Activated T-cell treated with anti-CD3 and anti-CD28 coated beads for 1 hour (primary cell): ENCODE measurements at regions not wholly inside any gene's neighbourhood (a gene's known extent, or its start where the extent isn't known, plus 50 kb on each side); places are given as distances from the start of the nearest gene placed in this dataset.
"Not testable (repeated sequence)": the region's sequence is repeated elsewhere in the genome, so short reads cannot be mapped to it uniquely, and the experiment has no call there.

Experiments
- DNase-seq: peaks from one replicate; pipeline ENCODE4 v3.0.0-alpha.2; 2020; ENCODE audit warnings: low read depth

DNA sequence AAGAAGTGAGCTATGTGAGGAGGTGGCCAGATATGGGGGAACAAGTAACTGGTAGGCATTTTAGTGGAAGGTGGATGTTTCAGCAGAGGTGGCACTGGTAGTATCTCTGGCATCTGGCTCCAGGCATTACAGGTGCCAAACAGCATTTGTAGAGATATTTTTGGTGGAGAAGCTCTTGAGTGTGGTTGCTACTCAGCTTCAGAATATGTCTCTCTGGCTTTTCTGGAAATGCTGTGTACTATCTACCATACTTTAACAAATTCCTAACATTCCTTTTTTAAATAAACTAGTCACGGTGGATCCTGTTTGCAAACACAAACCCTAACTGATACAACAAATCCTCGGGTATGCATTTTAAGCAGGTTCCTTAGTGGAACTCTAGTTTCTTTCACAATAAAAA is 128.0 kb downstream of the BARX2 start:
- no peak for DNase-seq

DNA sequence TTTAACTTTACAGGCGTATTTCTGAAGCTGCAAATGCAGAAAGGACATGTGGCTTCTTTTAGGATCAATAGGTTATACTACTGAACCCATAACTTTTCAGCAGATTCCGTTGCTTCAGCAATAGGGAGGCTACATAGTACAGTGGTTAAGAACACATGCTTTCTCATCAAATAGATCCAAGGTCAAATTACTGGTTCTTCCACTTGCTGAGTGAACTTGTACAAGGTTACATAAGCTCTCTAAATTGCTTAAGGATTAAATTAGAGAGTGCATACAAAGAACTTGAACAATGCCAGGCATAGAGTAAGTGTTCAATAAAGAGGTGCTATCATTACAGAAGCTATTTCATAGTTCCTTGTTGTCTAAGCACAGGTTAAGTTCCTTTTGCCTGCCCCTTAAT is 129.6 kb downstream of the BARX2 start:
- no peak for DNase-seq

DNA sequence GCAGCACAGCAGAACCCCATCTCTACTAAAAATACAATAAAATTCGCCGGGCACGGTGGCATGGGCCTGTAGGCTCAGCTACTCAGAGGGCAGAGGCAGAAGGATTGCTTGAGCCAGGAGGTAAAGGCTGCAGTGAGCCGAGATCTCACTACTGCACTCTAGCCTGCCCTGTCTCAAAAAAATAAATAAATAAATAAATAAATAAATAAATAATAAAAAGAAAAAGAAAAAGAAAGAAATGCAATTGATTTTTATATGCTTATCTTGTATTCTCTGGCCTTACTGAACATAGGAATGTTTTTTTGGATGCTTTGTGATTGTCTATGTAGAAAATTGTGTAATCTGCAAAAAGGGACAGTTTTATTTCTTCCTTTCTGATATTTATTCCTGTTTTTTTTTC is 132.5 kb downstream of the BARX2 start:
- no peak for DNase-seq

DNA sequence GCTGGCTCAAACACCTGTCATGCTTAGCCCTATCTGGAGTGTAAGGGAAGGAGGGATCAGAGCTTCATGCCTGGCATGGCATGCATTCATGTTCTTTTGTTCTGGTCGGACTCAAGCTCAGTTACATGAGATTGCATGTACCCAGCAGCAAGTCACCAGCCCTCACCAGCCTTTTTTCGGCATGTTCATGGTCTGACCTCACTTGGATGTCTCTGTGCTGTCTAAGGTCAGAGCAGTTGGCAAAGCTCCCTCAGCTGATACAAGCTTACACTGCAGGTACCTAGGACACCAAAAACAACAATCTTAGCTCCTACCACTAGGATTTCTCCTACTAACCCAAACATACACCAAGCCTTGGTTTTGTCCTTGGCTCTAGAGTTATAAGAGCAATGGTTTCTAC is 152.6 kb downstream of the BARX2 start:
- no peak for DNase-seq

DNA sequence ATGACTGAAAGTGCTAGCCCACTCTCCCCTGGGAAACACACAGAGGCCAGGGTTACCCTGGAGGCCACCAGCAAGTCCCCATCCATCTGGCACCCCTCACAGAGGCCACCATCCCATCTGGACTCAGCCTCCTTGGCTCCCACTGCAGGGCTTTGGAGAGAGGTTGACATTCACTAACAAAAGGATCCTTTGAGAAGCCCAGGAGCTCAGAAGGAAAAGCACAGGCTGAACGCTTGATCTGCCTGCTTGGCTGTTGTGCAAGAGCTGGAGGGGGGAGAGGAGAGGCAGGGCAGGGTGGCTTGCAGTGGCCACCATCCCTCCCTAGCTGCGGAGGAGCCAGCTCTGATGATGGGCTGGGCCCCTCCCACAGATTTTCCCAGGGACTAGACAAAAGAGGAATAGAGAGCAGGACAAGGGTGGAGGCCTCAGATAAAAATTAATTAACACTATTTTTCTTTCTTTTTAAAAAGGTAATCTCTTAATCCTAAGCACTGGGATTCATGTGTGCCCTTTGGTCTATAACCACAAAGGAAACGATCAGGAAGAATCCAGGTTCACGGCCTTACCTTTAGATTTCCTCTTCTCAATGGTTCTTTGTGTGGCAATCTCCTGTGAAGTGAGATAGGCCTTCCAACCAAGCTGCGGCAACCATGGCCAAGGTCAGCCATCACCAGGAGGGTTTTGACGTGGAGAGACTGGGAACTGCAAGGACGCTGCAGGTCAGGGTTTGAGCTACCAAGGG is 154.7 kb downstream of the BARX2 start:
- no peak for DNase-seq

DNA sequence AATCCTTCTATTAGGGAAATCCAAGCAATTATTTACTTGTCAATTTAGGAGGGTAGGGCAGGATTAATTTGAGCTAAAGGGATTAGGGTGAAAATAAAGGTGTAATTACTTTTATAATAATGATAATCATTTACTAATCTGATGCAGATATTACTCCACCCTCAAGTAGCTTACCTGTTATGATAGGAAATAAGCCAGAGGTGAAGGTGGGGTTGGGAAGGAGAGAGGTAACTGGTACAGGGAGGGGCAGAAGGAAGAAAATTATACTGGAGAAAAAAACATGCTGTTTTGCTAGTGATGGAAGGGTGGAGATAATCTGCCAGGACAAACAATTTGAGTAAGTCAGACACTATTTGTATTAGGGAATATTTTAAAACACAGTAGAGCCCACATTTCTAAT is 157.7 kb downstream of the BARX2 start:
- DNase-seq, result no peak

DNA sequence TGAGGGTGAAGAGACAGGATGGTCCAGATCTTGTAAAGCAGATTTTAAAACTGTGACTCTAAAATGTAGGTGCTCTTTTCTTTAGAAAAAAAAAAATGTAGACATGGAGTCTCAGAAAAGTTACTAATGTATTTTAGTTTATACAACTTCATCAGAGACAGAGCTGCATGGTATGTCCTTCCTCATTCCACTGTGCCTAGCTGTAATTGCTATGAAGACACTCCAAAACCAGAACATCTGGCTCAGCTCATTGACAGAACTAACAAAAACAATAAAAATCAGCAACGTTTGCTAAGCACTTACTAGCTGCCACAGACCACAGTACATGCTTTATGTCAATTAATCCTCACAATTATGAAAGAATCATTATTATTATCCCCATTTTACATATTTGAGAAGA is 160.7 kb downstream of the BARX2 start:
- DNase-seq, result no peak

DNA sequence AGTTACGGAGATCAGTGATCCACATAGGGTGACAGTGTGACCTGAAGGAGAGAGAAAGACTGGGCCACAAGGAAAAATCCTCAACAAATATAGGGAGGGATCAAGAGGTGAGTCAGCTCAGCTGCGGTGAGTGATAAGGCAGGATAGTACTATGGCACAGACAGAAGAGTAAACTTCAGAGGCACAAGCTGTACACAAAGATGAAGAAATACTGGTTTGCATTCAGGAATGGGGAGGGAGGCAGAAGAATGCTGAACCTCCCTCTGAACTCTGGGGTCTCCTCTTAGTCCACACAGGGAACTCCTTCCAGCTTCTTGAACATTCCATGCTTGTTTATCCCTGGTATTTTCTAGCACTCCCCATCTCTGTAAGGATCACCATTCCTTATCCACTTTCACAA is 162.7 kb downstream of the BARX2 start:
- no peak for DNase-seq

DNA sequence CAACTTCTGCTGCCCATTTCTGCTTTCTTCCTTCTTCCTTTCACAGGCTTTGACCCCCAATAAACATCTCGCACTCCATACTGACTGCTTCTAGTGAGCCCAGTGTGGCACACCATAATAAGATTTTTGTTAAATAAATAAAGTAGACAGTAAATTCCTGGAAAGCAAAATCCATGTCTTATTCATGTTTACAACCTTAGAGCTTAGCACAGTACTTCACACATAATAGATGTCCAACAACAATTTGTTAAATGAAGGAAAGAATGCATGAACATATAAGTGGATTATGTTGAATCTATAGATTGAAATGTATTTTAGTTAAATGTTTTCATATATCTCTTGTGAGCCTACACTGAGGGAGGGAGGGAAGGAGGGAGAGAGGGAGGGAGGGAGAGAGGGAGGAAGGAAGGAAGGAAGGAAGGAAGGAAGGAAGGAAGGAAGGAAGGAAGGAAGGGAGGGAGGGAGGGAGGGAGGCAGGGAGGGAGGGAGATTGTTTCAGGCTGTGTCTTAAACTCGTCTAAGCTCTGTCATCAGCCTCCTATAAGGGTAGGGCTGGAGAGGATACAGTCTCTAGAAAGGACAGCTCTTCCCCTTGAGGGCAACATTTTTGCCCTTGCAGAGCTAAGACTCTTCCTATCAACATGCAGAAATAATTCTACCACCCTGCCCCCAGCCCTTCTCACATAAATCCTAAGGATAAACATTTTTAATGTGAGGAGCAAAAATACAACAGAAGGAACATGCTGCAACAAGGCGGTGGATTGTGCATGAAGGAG is 168.1 kb downstream of the BARX2 start:
- no peak for DNase-seq

DNA sequence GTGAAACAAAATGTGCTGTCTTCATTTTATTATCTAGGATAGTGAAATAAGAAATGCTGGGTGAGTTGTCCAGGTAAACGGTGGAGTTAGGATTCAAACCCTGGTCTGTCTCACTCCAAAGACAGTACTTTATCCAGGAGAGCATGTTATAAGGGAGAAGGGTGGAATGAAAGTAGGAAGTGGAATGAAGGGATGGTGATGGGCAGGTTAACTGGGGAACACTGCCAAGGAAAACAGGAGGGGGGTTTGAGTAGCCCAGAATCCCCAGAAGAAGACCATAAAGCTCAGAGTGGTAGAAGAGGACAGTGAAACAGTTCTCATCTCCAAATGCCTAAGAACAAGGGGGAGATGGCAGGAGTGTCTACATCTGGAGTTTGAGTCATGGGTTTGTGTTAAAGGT is 169.0 kb downstream of the BARX2 start:
- DNase-seq, result no peak

DNA sequence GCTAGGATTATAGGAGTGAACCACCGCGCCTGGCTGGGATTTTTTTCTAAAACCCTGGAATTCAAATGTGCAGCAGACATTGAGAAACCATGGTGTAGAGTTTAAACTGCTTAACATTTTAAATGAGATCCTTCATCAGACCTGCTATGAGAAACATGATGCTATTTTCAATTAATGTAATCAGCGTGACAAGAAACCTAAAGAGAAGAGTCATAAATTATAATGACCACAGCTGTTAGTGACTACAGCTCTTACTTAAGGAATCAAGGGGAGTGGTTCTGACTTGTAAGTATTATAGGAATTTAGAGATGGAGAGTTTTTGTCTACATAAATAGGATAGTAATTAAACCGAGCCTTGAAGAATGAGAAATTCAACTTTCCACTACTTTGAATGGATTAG is 170.6 kb downstream of the BARX2 start:
- no peak for DNase-seq

DNA sequence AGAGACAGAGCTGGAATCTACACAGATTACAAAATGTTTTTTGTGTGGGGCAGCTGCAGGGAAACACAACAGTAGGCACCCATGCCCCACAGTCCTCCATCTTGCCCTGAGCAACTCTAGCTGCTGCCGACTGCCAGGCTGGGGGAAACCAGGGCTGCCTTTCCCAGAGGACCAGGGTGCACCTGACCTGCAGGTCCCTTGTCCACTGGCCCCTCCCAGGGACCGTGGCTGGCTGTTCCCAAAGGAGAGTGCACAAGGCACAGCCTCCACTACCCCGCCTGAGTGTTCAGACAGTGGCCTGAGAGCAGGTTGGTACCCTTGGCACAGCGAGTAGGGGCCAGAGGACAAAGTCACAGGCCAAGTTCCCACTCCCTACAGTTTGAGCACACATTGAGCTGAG is 181.8 kb downstream of the BARX2 start:
- no peak for DNase-seq

DNA sequence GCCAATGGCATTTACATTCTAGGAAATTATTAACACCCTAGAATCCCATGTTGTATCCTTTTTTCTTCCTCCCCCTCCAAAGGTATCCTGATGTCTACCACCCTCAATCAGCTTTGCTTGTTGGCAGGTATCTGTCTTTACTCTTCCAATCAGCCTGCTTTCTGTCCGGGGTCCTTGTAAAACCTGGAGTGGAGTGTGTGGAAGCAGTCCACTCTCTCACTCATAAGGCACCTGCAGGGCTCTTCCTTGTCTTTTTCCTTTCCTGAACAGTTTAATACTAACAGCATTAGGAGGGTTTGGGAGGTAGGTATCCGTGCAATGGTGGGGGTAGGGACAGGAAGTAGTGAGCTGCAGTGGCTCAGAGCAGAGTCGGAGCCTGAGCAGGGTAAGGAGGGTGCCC is 193.4 kb downstream of the BARX2 start:
- DNase-seq, result no peak

DNA sequence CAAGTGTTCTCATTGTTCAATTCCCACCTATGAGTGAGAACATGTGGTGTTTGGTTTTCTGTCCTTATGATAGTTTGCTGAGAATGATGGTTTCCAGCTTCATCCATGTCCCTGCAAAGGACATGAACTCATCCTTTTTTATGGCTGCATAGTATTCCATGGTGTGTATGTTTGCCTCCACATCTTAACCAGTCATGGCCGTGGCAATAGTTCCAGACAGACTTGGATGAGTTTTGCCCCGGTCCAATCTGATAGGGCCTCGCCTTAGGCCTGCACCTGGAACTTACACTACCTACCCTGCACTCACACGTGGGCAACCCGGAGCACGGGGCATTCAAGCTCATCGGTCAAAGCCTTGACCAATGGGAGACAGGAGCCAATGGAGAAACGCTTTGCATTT is 197.0 kb downstream of the BARX2 start:
- DNase-seq, result not testable (repeated sequence)

DNA sequence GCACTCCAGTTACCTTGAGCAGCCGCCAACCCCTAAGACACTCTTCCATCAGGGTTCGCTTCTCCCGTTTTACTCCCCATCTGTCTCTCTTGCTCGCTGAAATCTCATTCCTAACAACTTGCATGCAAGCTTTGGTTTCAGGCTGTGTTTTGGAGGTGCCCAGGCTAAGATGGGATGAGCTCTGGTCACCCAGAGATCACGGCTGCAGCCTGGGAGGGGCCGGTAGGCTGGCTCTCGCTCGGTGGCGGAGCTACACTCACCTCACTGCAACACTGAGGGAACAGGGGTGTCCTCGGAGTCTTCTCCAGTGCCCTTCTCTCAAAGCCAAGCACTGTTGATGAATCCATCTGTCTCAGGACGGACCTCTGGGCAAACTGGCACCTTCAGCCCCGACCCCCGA is 197.5 kb downstream of the BARX2 start:
- no peak for DNase-seq

DNA sequence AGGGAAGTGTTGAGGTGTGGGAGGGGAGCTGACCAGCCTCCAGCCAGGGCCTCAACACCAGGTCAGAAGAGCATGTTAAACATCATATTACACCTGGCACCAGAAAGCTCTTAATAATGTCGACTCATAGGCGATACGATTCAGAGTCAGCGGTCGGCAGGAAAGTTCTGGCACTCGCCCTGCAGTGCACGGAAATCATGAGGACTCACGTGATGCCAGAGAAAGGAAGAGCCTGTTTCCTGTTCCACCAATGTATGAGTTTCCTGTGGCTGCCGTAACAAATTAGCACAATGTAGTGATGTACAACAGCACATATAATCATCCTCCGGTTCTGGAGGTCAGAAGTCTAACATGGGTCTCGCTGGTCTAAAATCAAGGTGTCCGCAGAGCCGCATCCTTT is 198.8 kb downstream of the BARX2 start:
- no peak for DNase-seq

DNA sequence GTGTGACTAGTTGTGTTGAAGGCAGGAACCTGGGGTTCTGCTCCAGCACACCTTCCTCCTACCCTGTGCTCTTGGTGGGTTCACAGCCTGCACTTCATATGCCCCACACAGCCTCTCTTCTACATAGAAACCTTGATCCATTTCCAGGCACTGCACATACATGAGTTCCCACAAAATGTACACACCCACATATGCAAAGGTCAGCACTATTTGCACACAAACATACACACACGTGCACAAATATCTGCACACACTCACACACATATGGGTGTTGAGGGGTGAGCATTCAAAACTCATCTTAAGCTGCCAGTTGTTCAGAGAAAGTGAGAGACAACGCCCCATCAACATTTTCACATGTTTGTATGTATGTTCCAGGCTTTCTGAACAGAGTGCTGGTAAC is 201.0 kb downstream of the BARX2 start:
- DNase-seq, result no peak

DNA sequence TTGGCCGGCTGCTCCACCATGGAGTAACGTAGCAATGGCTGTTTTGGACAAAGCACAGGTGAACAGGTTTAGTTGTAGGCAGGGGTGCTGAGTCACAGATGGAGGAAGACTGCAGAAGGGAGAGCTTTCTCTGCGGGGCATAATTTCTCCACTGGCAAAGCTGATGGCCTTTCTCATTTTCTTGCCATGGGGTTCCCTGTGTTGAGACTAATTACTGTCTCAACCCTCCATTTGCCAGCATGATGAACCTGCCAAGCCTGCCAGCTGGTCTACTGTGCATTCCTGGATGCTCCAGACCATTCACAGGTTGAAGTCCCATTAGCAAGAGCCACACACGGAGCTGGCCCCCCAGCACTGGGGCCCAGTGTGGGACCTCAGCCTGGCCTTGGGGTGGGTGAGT is 202.4 kb downstream of the BARX2 start:
- DNase-seq, result no peak

DNA sequence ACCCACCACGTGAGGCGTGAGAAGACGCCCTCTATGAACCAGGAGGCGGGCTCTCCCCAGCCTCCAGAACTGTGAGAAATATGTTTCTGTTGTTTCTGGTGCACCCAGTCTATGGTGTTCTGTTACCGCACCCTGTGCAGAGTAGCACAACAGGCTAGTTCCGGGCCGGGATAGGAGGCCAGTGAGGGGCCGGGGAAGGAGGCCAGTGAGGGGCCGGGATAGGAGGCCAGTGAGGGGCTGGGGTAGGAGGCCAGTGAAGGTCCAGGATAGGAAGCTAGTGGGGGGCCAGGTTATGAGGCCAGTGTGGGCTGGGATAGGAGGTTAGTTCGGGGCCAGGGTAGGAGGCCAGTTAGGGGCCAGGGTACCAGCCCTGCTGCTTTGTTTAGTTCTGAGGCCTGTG is 204.6 kb downstream of the BARX2 start:
- no peak for DNase-seq

DNA sequence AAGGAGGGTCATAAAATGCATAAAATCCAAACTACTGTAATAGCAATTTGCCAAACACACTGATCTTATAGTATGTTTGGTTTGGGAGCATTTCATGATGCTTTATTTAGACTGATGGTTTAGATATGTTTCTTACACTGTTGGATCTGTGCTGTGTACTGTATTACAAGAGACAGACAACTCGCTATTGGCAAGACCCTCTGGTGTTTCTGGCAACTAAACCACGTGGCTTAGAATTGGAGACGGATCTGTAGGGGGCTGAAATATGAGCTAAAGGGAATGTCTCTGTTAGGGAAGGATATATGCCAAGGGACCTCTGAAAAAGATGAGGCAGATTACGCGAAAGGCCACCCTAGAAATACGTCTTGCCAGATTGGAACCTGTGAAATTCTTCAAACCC is 208.7 kb downstream of the BARX2 start:
- DNase-seq, result no peak

DNA sequence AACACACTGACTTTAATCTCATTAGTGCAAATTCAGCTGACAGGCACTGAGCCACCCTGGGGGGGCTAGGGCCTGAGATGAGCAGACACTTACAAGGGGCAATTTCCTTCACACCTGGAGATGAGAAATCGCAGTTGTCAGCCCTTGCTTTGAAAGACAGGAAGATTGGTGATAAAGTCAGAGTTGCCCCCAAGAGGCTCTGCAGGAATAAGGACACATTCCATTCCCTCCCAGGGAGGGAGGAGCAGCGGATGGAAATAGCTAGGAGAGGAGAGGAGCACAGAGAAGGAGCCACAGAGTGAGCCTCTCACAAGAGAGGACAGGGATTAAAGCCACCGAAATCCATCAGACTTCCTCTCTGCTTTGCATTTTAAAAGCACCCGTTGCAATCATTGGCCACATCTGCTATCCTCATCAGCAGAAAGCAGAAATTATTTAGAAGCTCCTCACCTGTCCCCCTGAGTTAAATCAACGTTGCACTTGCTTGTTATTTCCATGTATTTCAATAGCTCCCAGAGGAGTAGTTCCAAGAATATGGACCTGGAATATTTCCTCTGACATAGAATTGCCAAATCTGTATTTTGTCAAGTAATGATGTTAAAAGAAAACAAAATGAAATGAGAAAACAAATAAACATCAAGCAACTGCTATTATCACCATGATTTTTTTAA is 213.7 kb downstream of the BARX2 start:
- DNase-seq, result no peak

DNA sequence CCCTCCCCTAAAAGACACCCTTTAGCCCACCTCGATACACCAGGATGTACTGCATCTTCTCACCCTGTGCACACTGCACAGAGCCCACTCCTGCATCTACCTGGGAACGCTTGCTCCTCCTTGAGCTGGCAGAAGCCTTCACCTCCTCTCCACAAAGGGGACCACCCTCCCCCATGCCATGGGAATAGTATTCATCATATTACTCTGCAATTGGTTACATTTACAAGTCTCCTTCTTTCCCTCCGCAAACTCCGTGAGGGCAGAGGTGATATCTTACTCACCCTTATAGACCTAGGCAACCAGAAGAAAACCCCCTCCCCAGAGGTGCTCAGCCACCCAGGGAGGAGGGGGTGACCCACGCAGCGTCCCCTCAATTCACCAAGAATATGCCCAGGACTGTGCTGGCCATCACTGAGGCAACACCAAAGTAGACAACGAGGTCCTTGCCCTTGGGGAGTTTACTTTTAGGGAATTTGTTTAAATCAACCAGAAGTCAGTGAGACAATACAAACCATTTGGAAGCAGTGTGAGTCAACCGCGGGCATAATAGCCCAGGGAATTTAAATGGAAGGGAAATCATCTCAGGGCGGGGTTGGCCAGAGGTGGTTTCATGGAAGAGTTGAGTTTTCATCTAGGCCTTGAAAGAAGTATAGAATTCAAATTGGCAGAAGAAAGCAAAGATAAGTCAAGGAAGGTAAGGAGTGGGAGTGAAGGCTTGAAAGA is 214.5 kb downstream of the BARX2 start:
- DNase-seq, result no peak
